DOHH2 (cell line): ENCODE measurements at regions not wholly inside any gene's neighbourhood (a gene's known extent, or its start where the extent isn't known, plus 50 kb on each side); places are given as distances from the start of the nearest gene placed in this dataset.

ENCODE experiments used
- EZH2phosphoT487 ChIP-seq: fragments of 200-600 bp; sonication (generic); IDR thresholded peaks from 2 replicates; pipeline ENCODE4 v1.6.1; 2017; ENCODE audit warnings: borderline replicate concordance, mild to moderate bottlenecking, antibody characterized with exemption, low read length, moderate library complexity, mixed read lengths
- TF ChIP-seq, protein P1 (sequence below): fragments of 200-600 bp; sonication (generic); IDR thresholded peaks from one replicate; pipeline ENCODE4 v1.5.1; 2014; ENCODE audit warnings: antibody characterized with exemption, mild to moderate bottlenecking, low read depth, low read length; ENCODE audit not compliant: poor library complexity, severe bottlenecking

DNA sequence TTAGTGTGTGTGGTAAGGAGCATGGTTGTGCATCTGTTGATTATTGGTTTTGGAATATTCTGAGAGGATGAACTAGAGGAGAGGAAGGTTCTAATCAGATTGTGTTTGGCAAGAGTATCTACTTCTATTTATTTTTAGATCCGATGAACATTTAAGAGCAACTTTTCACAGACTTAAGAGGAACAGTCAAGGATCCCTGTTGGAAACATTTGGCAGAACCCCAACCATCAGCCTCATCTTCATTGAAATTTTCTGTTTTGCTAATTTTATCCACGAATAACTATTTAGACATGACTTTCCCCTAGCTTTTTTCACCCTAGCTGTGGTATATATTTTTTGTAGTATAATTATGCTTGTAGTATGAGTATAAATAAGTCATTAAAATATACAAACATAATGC is 868.5 kb downstream of the MAT2B start:
- TF ChIP-seq, protein P1, sequence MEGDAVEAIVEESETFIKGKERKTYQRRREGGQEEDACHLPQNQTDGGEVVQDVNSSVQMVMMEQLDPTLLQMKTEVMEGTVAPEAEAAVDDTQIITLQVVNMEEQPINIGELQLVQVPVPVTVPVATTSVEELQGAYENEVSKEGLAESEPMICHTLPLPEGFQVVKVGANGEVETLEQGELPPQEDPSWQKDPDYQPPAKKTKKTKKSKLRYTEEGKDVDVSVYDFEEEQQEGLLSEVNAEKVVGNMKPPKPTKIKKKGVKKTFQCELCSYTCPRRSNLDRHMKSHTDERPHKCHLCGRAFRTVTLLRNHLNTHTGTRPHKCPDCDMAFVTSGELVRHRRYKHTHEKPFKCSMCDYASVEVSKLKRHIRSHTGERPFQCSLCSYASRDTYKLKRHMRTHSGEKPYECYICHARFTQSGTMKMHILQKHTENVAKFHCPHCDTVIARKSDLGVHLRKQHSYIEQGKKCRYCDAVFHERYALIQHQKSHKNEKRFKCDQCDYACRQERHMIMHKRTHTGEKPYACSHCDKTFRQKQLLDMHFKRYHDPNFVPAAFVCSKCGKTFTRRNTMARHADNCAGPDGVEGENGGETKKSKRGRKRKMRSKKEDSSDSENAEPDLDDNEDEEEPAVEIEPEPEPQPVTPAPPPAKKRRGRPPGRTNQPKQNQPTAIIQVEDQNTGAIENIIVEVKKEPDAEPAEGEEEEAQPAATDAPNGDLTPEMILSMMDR = no peak
- no peak for TF ChIP-seq EZH2phosphoT487
